ENCODE measurements at regions not wholly inside any gene's neighbourhood (a gene's known extent, or its start where the extent isn't known, plus 50 kb on each side); places are given as distances from the start of the nearest gene placed in this dataset.
"Not testable (repeated sequence)": the region's sequence is repeated elsewhere in the genome, so short reads cannot be mapped to it uniquely, and the experiment has no call there.

- no peak for DNase-seq
These were observed 307.9 kb upstream of the RBMS3 start for GRCh38 chr3:28972921-28973320.

- no peak for DNase-seq
These were observed 307.3 kb upstream of the RBMS3 start for GRCh38 chr3:28973609-28974008.

GRCh38 chr3:28978092-28978491 is 302.8 kb upstream of the RBMS3 start:
- no peak for DNase-seq

GRCh38 chr3:28980131-28980530 is 300.7 kb upstream of the RBMS3 start:
- no peak for DNase-seq

- DNase-seq: no peak
These were observed 300.2 kb upstream of the RBMS3 start for GRCh38 chr3:28980631-28981030.

GRCh38 chr3:28982906-28983305 is 298.0 kb upstream of the RBMS3 start:
- peak; percentile 5 for DNase-seq

GRCh38 chr3:28986922-28987321 is 293.9 kb upstream of the RBMS3 start:
- DNase-seq: no peak

GRCh38 chr3:28989646-28990089 is 291.2 kb upstream of the RBMS3 start:
- DNase-seq: peak; percentile 83

GRCh38 chr3:28994161-28994905 is 286.5 kb upstream of the RBMS3 start:
- DNase-seq: no peak

- DNase-seq: no peak
These were observed 275.8 kb upstream of the RBMS3 start for GRCh38 chr3:29004885-29005599.

- DNase-seq: no peak
These were observed 275.0 kb upstream of the RBMS3 start for GRCh38 chr3:29005862-29006261.

- no peak for DNase-seq
These were observed 269.4 kb upstream of the RBMS3 start for GRCh38 chr3:29011441-29011840.

GRCh38 chr3:29011966-29012365 is 268.9 kb upstream of the RBMS3 start:
- no peak for DNase-seq

- no peak for DNase-seq
These were observed 257.9 kb upstream of the RBMS3 start for GRCh38 chr3:29022976-29023375.

GRCh38 chr3:29026286-29026685 is 254.6 kb upstream of the RBMS3 start:
- no peak for DNase-seq

GRCh38 chr3:29026959-29027358 is 253.9 kb upstream of the RBMS3 start:
- peak; percentile 2 for DNase-seq

- DNase-seq: not testable (repeated sequence)
These were observed 249.7 kb upstream of the RBMS3 start for GRCh38 chr3:29031175-29031574.

- no peak for DNase-seq
These were observed 247.4 kb upstream of the RBMS3 start for GRCh38 chr3:29033511-29033910.

GRCh38 chr3:29050155-29050554 is 230.7 kb upstream of the RBMS3 start:
- no peak for DNase-seq

GRCh38 chr3:29057326-29057725 is 223.5 kb upstream of the RBMS3 start:
- no peak for DNase-seq

GRCh38 chr3:29064085-29064484 is 216.8 kb upstream of the RBMS3 start:
- no peak for DNase-seq

- no peak for DNase-seq
These were observed 215.6 kb upstream of the RBMS3 start for GRCh38 chr3:29065211-29065785.

GRCh38 chr3:29067007-29067406 is 213.9 kb upstream of the RBMS3 start:
- DNase-seq: no peak
